ENCODE measurements at regions not wholly inside any gene's neighbourhood (a gene's known extent, or its start where the extent isn't known, plus 50 kb on each side); places are given as distances from the start of the nearest gene placed in this dataset.

GRCh38 chr6:40887079-40887791 lies 151.8 kb downstream of the UNC5CL start:
- intact Hi-C loops (cut with DNase I; ENCODE audit: low total_unique reads), result no loop called here
- H3K27ac ChIP-seq, result no peak overlapping the region
- TF ChIP-seq CTCF (IDR thresholded peaks at IDR 0.05) (no peak), POLR2A (IDR thresholded peaks at IDR 0.05) (no peak)
- H3K27me3 ChIP-seq, result no peaks in the 10 kb centered on the region
- H3K9me3 ChIP-seq, result no peaks in the 10 kb centered on the region
- WGBS, 2 donors, result 62 to 87% methylated on average over 8 of the region's 8 CpGs
- no peak overlapping the region for H3K4me3 ChIP-seq
- no peaks in the 10 kb centered on the region for H3K36me3 ChIP-seq (ENCODE audit: low read depth, missing control alignments)
- peak; percentile 58 for DNase-seq
- H3K4me1 ChIP-seq, result no peaks in the 10 kb centered on the region

- TF ChIP-seq POLR2A (IDR thresholded peaks at IDR 0.05) (no peak), CTCF (IDR thresholded peaks at IDR 0.05) (no peak)
- Histone ChIP-seq H3K36me3 (ENCODE audit: low read depth, missing control alignments) (no peaks in the 10 kb centered on the region), H3K27ac (no peak overlapping the region), H3K9me3 (no peaks in the 10 kb centered on the region), H3K4me3 (no peak overlapping the region), H3K27me3 (no peaks in the 10 kb centered on the region), H3K4me1 (no peaks in the 10 kb centered on the region)
- intact Hi-C loops (cut with DNase I; ENCODE audit: low total_unique reads), result no loop called here
- no peak for DNase-seq
- WGBS, 2 donors, result 64 to 68% methylated on average over 5 of the region's 5 CpGs
Observed at GRCh38 chr6:40885139-40885774, 153.8 kb downstream of the UNC5CL start.

GRCh38 chr6:40882323-40882997 lies 156.6 kb downstream of the UNC5CL start:
- H3K27me3 ChIP-seq, result no peaks in the 10 kb centered on the region

GRCh38 chr6:40881501-40881900 lies 157.5 kb downstream of the UNC5CL start:
- H3K9me3 ChIP-seq, result no peaks in the 10 kb centered on the region
- H3K36me3 ChIP-seq (ENCODE audit: low read depth, missing control alignments), result no peaks in the 10 kb centered on the region
- no peak overlapping the region for H3K27ac ChIP-seq
- no peak for DNase-seq
- 90 to 91% methylated on average over 2 of the region's 2 CpGs for WGBS, 2 donors
- H3K4me3 ChIP-seq, result no peak overlapping the region
- H3K4me1 ChIP-seq, result no peaks in the 10 kb centered on the region
- intact Hi-C loops (cut with DNase I; ENCODE audit: low total_unique reads), result no loop called here
- no peaks in the 10 kb centered on the region for H3K27me3 ChIP-seq
- TF ChIP-seq POLR2A (IDR thresholded peaks at IDR 0.05) (no peak), CTCF (IDR thresholded peaks at IDR 0.05) (no peak)

More at GRCh38 chr6:40882323-40882997, 156.6 kb downstream of the UNC5CL start:
- H3K4me3 ChIP-seq, result no peak overlapping the region
- no peak for DNase-seq
- no peaks in the 10 kb centered on the region for H3K9me3 ChIP-seq
- H3K27ac ChIP-seq, result no peak overlapping the region
- intact Hi-C loops (cut with DNase I; ENCODE audit: low total_unique reads), result no loop called here
- TF ChIP-seq POLR2A (IDR thresholded peaks at IDR 0.05), result no peak
- no peak for TF ChIP-seq CTCF (IDR thresholded peaks at IDR 0.05)
- 72 to 73% methylated on average over 6 of the region's 6 CpGs for WGBS, 2 donors
- no peaks in the 10 kb centered on the region for H3K4me1 ChIP-seq
- no peaks in the 10 kb centered on the region for H3K36me3 ChIP-seq (ENCODE audit: low read depth, missing control alignments)

Data from testis (tissue), 2 donors.